Activated CD4-positive, CD25-positive, alpha-beta regulatory T cell (primary cell): ENCODE measurements at regions not wholly inside any gene's neighbourhood (a gene's known extent, or its start where the extent isn't known, plus 50 kb on each side); places are given as distances from the start of the nearest gene placed in this dataset.

ENCODE experiments used
- DNase-seq, 4 experiments: peaks; one replicate each; lab custom pipeline; 2025; lab: John Stamatoyannopoulos, UW

GRCh38 chr6:53413326-53413725, 64.6 kb upstream of the ELOVL5 start:
- no peak for DNase-seq

GRCh38 chr6:53412751-53413150, 64.0 kb upstream of the ELOVL5 start:
- DNase-seq: no peak

- no peak for DNase-seq
Measured at GRCh38 chr6:53412021-53412715, 63.4 kb upstream of the ELOVL5 start.

- no peak for DNase-seq
Measured at GRCh38 chr6:53411451-53411850, 62.7 kb upstream of the ELOVL5 start.

GRCh38 chr6:53410508-53411258, 61.9 kb upstream of the ELOVL5 start:
- DNase-seq: peak in 3 of 4 experiments; percentile 2 to 35 (median 17)

- DNase-seq: no peak
Measured at GRCh38 chr6:53408826-53409225, 60.1 kb upstream of the ELOVL5 start.

- DNase-seq: no peak
Measured at GRCh38 chr6:53399027-53399344, 50.2 kb upstream of the ELOVL5 start.

- DNase-seq: no peak
Measured at GRCh38 chr6:53398247-53399026, 49.7 kb upstream of the ELOVL5 start.
